GM13977 (cell line): ENCODE measurements at regions not wholly inside any gene's neighbourhood (a gene's known extent, or its start where the extent isn't known, plus 50 kb on each side); places are given as distances from the start of the nearest gene placed in this dataset.
"Not testable (repeated sequence)": the region's sequence is repeated elsewhere in the genome, so short reads cannot be mapped to it uniquely, and the experiment has no call there.

Source experiments
- DNase-seq: peaks from one replicate; pipeline ENCODE4 v3.0.0; 2012; ENCODE audit warnings: low spot score
- in situ Hi-C: fragments of 300-500 bp; cut with MboI; formaldehyde crosslinking; loops from one replicate; pipeline ENCODE4 v1.12.0; 2022; ENCODE audit warnings: low sequenced_read_pairs, low pct_unique_long_range_greater_than_20kb, mixed read lengths, inconsistent platforms; ENCODE audit not compliant: unreplicated experiment
- TF ChIP-seq, protein P1 (sequence below): IDR thresholded peaks from 2 replicates; pipeline ENCODE4 v1.5.1; 2012; ENCODE audit warnings: mild to moderate bottlenecking, control low read depth; ENCODE audit not compliant: insufficient read depth; ENCODE audit errors: extremely low read depth, missing control alignments

DNA sequence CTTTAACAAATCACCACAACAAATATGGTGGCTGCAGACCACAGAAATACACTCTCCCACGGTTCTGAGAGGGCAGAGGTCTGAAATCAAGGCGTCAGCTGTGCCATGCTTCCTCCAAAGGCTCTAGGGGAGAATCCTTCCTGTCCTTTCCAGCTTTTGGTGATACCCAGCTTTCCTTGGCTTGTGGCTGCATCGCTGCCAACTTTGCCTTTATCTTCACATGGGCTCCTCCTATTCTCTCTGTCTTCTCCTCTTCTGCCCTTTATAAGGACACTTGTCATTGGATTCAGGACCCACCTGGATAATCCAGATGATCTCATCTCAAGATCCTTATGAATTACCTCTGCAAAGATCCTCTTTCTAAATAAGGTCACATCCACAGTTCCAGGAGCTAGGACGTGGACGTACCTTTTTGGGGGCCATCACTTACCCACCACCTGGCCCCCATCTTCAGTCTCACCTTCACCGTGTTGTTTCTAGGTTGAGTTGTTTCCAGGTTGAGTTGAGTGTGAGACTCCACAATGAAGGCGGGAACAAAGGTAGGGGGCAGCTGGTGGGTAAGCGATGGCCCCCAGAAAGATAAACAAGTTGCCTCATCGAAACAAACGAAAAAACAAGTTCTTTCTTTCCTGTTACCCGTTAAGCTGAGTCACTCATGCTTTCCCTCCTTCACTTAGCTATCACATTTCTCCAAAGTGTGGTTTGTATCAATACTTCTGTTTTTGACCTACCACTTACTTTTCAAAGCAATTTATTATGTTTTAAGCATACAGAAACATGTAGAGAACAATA, 68.9 kb upstream of the SLC22A16 start:
- TF ChIP-seq, protein P1, sequence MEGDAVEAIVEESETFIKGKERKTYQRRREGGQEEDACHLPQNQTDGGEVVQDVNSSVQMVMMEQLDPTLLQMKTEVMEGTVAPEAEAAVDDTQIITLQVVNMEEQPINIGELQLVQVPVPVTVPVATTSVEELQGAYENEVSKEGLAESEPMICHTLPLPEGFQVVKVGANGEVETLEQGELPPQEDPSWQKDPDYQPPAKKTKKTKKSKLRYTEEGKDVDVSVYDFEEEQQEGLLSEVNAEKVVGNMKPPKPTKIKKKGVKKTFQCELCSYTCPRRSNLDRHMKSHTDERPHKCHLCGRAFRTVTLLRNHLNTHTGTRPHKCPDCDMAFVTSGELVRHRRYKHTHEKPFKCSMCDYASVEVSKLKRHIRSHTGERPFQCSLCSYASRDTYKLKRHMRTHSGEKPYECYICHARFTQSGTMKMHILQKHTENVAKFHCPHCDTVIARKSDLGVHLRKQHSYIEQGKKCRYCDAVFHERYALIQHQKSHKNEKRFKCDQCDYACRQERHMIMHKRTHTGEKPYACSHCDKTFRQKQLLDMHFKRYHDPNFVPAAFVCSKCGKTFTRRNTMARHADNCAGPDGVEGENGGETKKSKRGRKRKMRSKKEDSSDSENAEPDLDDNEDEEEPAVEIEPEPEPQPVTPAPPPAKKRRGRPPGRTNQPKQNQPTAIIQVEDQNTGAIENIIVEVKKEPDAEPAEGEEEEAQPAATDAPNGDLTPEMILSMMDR, result no peak
- in situ Hi-C loops, result no loop called here
- DNase-seq, result no peak

DNA sequence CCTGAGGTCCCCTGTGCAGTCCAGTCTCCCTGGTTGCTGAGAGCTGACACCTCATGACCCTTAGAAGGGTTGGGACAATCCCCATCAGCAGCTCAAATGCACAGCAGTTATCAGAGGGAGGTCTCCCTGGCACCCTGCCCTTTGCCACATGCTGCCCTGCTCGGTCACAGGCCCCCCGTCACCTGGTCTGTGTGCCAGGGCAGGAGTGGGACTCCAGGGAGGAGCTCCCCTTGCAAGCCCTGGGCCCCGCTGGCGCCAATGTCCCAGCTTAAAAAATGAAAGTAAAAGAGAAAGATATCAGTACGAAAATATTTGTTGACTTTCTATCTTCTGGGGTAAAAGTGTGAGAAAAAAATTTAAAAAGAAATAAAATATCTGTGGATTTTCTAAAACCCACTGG, 68.1 kb upstream of the SLC22A16 start:
- DNase-seq, result no peak
- TF ChIP-seq, protein P1, result no peak
- in situ Hi-C loops, result no loop called here

DNA sequence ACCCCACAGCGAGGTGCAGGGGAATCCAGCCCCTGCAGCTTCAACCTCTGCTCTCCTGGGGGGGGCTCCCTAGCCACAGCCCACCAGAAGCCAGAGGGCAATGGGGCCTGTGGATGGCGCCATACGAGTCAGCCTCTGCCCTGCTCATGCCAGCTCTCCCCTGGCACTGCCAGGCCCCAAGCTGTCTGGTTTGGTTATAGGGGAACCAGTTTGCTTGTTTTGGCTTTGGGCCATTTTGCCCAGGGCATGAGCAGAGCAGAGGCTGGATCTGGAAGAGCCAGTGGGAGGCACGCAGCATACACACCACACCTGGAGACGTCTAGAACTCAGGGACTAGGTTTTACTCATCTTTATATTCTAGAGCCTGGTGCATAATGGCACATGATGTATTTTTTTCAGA, 66.7 kb upstream of the SLC22A16 start:
- TF ChIP-seq, protein P1, result no peak
- no peak for DNase-seq

DNA sequence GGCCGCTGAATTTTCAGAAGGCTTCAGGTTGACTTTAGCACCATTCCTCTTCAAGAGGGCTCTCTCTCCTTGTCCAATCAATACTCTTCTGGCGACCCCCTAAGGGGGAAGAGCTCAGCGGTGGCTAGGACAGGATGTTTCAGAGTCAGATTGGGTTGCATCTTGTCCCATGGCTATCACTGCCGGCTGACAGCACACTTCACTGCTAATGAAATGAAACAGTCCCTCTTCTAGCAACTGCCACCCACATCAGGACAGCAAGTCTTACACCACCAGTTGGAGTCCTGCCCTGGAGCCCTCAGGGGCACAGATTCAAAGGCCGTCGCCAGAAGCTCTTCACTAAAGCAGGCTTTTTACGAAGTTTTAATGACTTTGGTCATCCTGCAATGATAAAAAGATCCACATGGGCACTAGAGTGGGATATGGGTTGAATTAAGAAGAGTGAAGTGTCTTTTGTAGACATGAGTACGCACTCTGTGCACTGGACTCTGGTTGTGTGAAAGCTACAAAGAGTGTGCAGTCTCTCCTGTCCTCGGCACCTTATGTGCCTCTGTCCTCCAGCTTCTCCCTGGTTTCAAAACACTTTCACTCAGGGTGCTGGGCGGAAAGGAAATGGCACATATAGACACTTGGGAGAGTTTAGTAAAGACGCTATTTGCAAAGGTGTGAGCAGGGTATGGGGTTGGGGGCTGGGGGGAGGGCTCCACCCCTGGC, 66.1 kb upstream of the SLC22A16 start:
- no peak for DNase-seq
- TF ChIP-seq, protein P1, result no peak
- in situ Hi-C loops, result no loop called here

More for the DNA sequence above, 66.7 kb upstream of the SLC22A16 start:
- in situ Hi-C loops, result no loop called here

DNA sequence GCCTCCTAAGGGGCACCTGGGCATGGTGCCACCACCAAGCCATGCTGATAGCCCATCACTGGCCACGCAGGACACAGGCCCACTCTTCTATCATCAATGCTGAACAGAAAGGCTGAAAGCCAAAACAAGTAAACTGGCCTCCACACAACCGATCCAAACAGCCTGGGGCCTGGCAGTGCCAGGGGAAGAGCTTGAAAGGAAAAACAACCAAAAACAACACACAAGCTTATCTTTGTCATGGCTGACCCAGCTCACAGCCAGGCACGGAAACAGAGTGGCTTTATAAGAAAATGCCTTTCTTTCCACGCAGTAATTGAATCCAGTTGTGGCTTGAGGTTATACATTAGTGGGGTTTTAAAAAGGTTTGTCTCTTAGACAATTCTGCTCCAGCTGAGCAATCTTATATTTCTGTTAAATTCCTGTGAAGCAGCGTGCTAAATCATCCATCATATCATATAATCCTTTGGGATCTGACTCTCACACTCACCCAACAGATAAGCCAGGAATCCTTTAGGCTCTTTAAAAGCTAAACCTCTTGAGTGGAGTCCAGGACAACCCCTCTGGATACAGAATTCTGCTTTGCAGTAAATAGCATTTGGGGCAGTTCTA, 65.4 kb upstream of the SLC22A16 start:
- TF ChIP-seq, protein P1, result no peak
- no peak for DNase-seq
- in situ Hi-C loops, result no loop called here

DNA sequence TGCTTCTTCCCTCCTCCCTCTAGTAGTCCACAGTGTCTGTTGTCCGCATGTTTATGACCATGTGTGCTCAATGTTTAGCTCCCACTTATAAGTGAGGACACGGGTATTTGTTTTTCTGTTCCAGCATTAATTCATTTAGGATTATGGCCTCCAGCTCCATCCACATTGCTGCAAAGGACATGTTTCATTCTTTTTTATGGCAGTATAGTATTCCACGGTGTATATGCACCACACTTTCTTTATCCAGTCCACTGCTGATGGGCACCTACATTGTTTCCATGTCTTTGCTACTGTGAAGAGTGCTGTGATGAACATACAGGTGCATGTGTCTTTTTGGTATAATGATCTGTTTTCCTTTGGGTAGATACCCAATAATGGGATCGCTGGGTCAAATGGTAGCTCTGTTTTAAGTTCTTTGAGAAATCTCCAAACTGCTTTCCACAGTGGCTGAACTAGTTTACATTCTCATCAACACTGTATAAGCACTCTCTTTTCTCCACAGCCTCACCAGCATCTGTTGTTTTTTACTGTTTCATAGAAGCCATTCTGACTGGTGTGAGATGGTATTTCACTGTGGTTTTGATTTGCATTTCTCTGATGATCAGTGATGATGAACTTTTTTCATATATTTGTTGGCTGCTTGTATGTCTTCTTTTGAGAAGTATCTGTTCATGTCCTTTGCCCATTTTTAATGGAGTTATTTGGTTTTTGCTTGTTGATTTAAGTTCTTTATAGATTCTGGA, 63.0 kb upstream of the SLC22A16 start:
- in situ Hi-C loops, result loop anchor here (10.0 kb wide), 1 partner anchor 415 kb away; the partner anchor contains the start of gene GTF3C6
- not testable (repeated sequence) for DNase-seq
